Hepatocyte (in vitro differentiated cells): ENCODE measurements at regions not wholly inside any gene's neighbourhood (a gene's known extent, or its start where the extent isn't known, plus 50 kb on each side); places are given as distances from the start of the nearest gene placed in this dataset.

Experiments used
- DNase-seq: peaks from one replicate; pipeline ENCODE4 v3.0.0-alpha.2; 2016; ENCODE audit warnings: low spot score
- H2AFZ ChIP-seq: fragments of 200-600 bp; sonication (generic); 2 replicates; pipeline ENCODE4 v1.6.0; 2016; ENCODE audit warnings: antibody characterized with exemption, mild to moderate bottlenecking
- H3K27ac ChIP-seq: fragments of 200-600 bp; sonication (generic); 2 replicates; pipeline ENCODE4 v1.5.1; 2016; ENCODE audit warnings: mild to moderate bottlenecking
- H3K27me3 ChIP-seq: fragments of 200-600 bp; sonication (generic); 2 replicates; pipeline ENCODE4 v1.6.1; 2016
- H3K36me3 ChIP-seq: fragments of 200-600 bp; sonication (generic); replicated peaks from 2 replicates; pipeline ENCODE4 v1.5.1; 2016; ENCODE audit warnings: low read depth; ENCODE audit not compliant: insufficient read depth
- H3K4me1 ChIP-seq: fragments of 200-600 bp; sonication (generic); 2 replicates; pipeline ENCODE4 v1.5.1; 2016; ENCODE audit warnings: mild to moderate bottlenecking, moderate library complexity; ENCODE audit not compliant: insufficient read depth
- H3K4me2 ChIP-seq: fragments of 200-600 bp; sonication (generic); 2 replicates; pipeline ENCODE4 v1.6.0; 2016
- H3K4me3 ChIP-seq: fragments of 200-600 bp; sonication (generic); 2 replicates; pipeline ENCODE4 v1.5.1; 2016; ENCODE audit warnings: mild to moderate bottlenecking
- H3K79me2 ChIP-seq: fragments of 200-600 bp; sonication (generic); 2 replicates; pipeline ENCODE4 v1.6.0; 2017; ENCODE audit warnings: mild to moderate bottlenecking
- H3K9me2 ChIP-seq: fragments of 200-600 bp; sonication (generic); replicated peaks from 2 replicates; pipeline ENCODE4 v1.6.0; 2017; ENCODE audit warnings: mild to moderate bottlenecking; ENCODE audit not compliant: insufficient read depth
- H3K9me3 ChIP-seq: fragments of 200-600 bp; sonication (generic); 2 replicates; pipeline ENCODE4 v1.5.1; 2016; ENCODE audit warnings: low read depth, mild to moderate bottlenecking
- H4K20me1 ChIP-seq: fragments of 200-600 bp; sonication (generic); 2 replicates; pipeline ENCODE4 v1.6.0; 2016; ENCODE audit warnings: mild to moderate bottlenecking; ENCODE audit not compliant: insufficient read depth, poor library complexity, severe bottlenecking
- CTCF ChIP-seq: fragments of 200-600 bp; sonication (generic); IDR thresholded peaks from 2 replicates; pipeline ENCODE4 v1.5.1; 2016; ENCODE audit warnings: antibody characterized with exemption, mild to moderate bottlenecking; ENCODE audit not compliant: poor library complexity
- EZH2 ChIP-seq: fragments of 200-600 bp; sonication (generic); IDR thresholded peaks from 2 replicates; pipeline ENCODE4 v1.6.1; 2016; ENCODE audit warnings: antibody characterized with exemption, mild to moderate bottlenecking, borderline replicate concordance
- EZH2phosphoT487 ChIP-seq: fragments of 200-600 bp; sonication (generic); IDR thresholded peaks from one replicate; pipeline ENCODE4 v1.6.1; 2018; ENCODE audit warnings: antibody characterized with exemption, mild to moderate bottlenecking, low read depth, moderate library complexity; ENCODE audit not compliant: unreplicated experiment, severe bottlenecking
- WGBS: methylation state at CpG from one replicate; pipeline ENCODE4 v1.1.6; 2016; ENCODE audit warnings: low lambda C conversion rate; ENCODE audit errors: missing lambda C conversion rate; 5-methylcytosine and 5-hydroxymethylcytosine counted together

- H3K4me3 ChIP-seq: no peak overlapping the region
- TF ChIP-seq EZH2phosphoT487 (no peak), EZH2 (no peak), CTCF (no peak)
- H3K4me1 ChIP-seq: no peaks in the 10 kb centered on the region
- no peak overlapping the region for H2AFZ ChIP-seq
- H3K9me3 ChIP-seq: no peaks in the 10 kb centered on the region
- H3K27ac ChIP-seq: no peak overlapping the region
- H4K20me1 ChIP-seq: no peaks in the 10 kb centered on the region
- H3K79me2 ChIP-seq: no peaks in the 10 kb centered on the region
- DNase-seq: no peak
- no peaks in the 10 kb centered on the region for H3K36me3 ChIP-seq
- no peak overlapping the region for H3K4me2 ChIP-seq
- 82% methylated on average over 4 of the region's 4 CpGs for WGBS
- no peaks in the 10 kb centered on the region for H3K27me3 ChIP-seq
- no peaks in the 10 kb centered on the region for H3K9me2 ChIP-seq
Observed at GRCh38 chr14:27234331-27234730, 636.5 kb upstream of the NOVA1 start.

- Histone ChIP-seq H3K9me2 (no peaks in the 10 kb centered on the region), H3K4me3 (no peak overlapping the region), H3K4me1 (no peaks in the 10 kb centered on the region), H3K4me2 (no peak overlapping the region), H3K27ac (no peak overlapping the region), H3K27me3 (no peaks in the 10 kb centered on the region), H3K79me2 (no peaks in the 10 kb centered on the region), H4K20me1 (no peaks in the 10 kb centered on the region), H2AFZ (no peak overlapping the region), H3K9me3 (no peaks in the 10 kb centered on the region), H3K36me3 (no peaks in the 10 kb centered on the region)
- TF ChIP-seq EZH2 (no peak), CTCF (no peak), EZH2phosphoT487 (no peak)
- no peak for DNase-seq
- 72% methylated on average over 2 of the region's 2 CpGs for whole genome bisulfite sequencing
Observed at GRCh38 chr14:27236601-27237000, 638.8 kb upstream of the NOVA1 start.

- no peak for DNase-seq
- no peaks in the 10 kb centered on the region for H3K9me2 ChIP-seq
- H3K4me2 ChIP-seq: no peak overlapping the region
- H3K27me3 ChIP-seq: no peaks in the 10 kb centered on the region
- no peaks in the 10 kb centered on the region for H3K4me1 ChIP-seq
- H3K9me3 ChIP-seq: no peaks in the 10 kb centered on the region
- no peak for TF ChIP-seq CTCF
- no peaks in the 10 kb centered on the region for H4K20me1 ChIP-seq
- no peak overlapping the region for H3K4me3 ChIP-seq
- no peaks in the 10 kb centered on the region for H3K79me2 ChIP-seq
- H2AFZ ChIP-seq: no peak overlapping the region
- H3K36me3 ChIP-seq: no peaks in the 10 kb centered on the region
- WGBS: 78% methylated on average over 3 of the region's 3 CpGs
- no peak overlapping the region for H3K27ac ChIP-seq
Observed at GRCh38 chr14:27242874-27243273, 645.0 kb upstream of the NOVA1 start.

GRCh38 chr14:27243365-27243764 is 645.5 kb upstream of the NOVA1 start:
- H3K27me3 ChIP-seq: no peaks in the 10 kb centered on the region
- no peaks in the 10 kb centered on the region for H4K20me1 ChIP-seq
- H3K9me3 ChIP-seq: no peaks in the 10 kb centered on the region
- TF ChIP-seq CTCF (no peak), EZH2 (no peak), EZH2phosphoT487 (no peak)
- 93% methylated on average over 2 of the region's 2 CpGs for WGBS
- H3K9me2 ChIP-seq: no peaks in the 10 kb centered on the region
- no peaks in the 10 kb centered on the region for H3K4me1 ChIP-seq
- H3K79me2 ChIP-seq: no peaks in the 10 kb centered on the region
- no peaks in the 10 kb centered on the region for H3K36me3 ChIP-seq
- H3K27ac ChIP-seq: no peak overlapping the region
- no peak for DNase-seq
- H2AFZ ChIP-seq: no peak overlapping the region
- no peak overlapping the region for H3K4me2 ChIP-seq
- no peak overlapping the region for H3K4me3 ChIP-seq
